Activated naive CD8-positive, alpha-beta T cell treated with anti-CD3 and anti-CD28 coated beads for 36 hours (primary cell): ENCODE measurements at regions not wholly inside any gene's neighbourhood (a gene's known extent, or its start where the extent isn't known, plus 50 kb on each side); places are given as distances from the start of the nearest gene placed in this dataset.

Source experiments
- DNase-seq: peaks from one replicate; pipeline ENCODE4 v3.0.0; 2021
- H3K27ac Mint-ChIP-seq: one replicate; pipeline ENCODE4 v1.8.0; 2022; ENCODE audit warnings: mild to moderate bottlenecking, moderate library complexity, mixed read lengths
- H3K27me3 Mint-ChIP-seq: one replicate; pipeline ENCODE4 v1.8.0; 2022; ENCODE audit warnings: mild to moderate bottlenecking, mixed read lengths
- H3K36me3 Mint-ChIP-seq: one replicate; pipeline ENCODE4 v1.8.0; 2021; ENCODE audit warnings: mild to moderate bottlenecking, mixed read lengths
- H3K4me1 Mint-ChIP-seq: one replicate; pipeline ENCODE4 v1.8.0; 2021; ENCODE audit warnings: mixed read lengths
- H3K4me3 Mint-ChIP-seq: one replicate; pipeline ENCODE4 v1.8.0; 2022; ENCODE audit warnings: mild to moderate bottlenecking, moderate library complexity, mixed read lengths
- H3K9me3 Mint-ChIP-seq: one replicate; pipeline ENCODE4 v1.8.0; 2022; ENCODE audit warnings: mixed read lengths

GRCh38 chr4:148795156-148795864 is 353.1 kb upstream of the NR3C2 start:
- no peak overlapping the region for H3K4me3 Mint-ChIP-seq
- no peak for DNase-seq
- no peaks in the 10 kb centered on the region for H3K36me3 Mint-ChIP-seq
- peaks cover 4% of the 10 kb centered on the region for H3K27me3 Mint-ChIP-seq
- H3K4me1 Mint-ChIP-seq = no peaks in the 10 kb centered on the region
- no peak overlapping the region for H3K27ac Mint-ChIP-seq
- H3K9me3 Mint-ChIP-seq = no peaks in the 10 kb centered on the region

DNA sequence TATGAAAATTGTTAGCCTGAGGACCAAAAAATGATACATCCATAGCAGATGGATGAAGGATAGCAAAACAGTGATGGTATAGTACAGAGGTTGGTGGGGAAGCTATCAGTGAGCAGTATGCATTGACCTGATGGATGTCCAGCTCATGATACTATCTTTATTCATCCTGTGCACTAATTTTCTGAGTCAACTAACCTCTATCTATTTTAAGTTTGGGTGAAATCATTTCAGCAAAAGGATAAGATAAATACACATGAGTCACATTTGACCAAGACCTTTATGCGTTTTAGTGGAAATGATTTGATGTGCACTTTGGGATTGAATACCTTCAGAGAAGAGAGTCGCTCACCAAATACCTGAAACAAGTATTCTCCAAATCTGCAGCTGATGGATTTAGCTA is 351.0 kb upstream of the NR3C2 start:
- no peaks in the 10 kb centered on the region for H3K27me3 Mint-ChIP-seq
- no peak overlapping the region for H3K4me3 Mint-ChIP-seq
- H3K27ac Mint-ChIP-seq = no peak overlapping the region
- DNase-seq = no peak
- H3K36me3 Mint-ChIP-seq = no peaks in the 10 kb centered on the region
- H3K4me1 Mint-ChIP-seq = no peaks in the 10 kb centered on the region
- no peaks in the 10 kb centered on the region for H3K9me3 Mint-ChIP-seq

DNA sequence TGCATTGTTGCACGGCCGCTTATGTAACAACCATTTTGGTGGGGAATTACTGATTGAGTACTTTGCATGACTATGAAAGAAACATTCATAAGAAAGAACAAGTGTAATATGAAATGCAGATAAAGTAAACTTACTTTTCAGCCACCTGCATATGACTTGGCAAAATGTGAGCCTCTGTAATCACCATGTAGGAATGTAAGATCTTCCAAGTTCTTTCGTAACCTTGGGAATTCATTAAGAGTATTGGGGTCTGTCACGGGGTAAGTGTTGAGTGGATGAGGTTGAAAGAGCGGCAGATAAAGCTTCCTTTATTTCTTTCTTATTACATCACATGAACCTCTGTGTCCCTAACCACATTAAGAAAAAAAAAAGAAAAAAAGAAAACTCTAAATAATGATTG is 348.5 kb upstream of the NR3C2 start:
- no peak for DNase-seq
- no peaks in the 10 kb centered on the region for H3K4me1 Mint-ChIP-seq
- no peaks in the 10 kb centered on the region for H3K36me3 Mint-ChIP-seq
- no peaks in the 10 kb centered on the region for H3K9me3 Mint-ChIP-seq
- H3K4me3 Mint-ChIP-seq = no peak overlapping the region
- no peaks in the 10 kb centered on the region for H3K27me3 Mint-ChIP-seq
- H3K27ac Mint-ChIP-seq = no peak overlapping the region

DNA sequence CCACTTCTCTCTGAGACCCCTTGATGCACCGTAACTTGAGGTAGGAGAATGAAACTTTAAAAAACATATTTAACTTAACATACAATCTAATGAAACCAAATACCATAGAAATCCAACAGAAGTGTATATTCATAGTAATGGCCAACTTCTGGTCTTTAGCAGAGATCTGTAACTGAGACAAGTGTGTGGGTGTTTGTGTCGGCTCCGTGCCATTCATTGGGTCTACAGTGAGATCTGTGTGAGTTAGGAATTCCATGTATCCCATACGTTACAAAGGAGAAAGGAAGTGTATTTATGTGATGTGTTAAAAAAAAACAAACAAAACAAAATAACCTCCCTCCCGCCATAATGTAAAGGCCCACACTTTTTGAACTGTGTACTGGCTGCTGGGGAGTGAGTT is 348.0 kb upstream of the NR3C2 start:
- H3K9me3 Mint-ChIP-seq = no peaks in the 10 kb centered on the region
- no peaks in the 10 kb centered on the region for H3K4me1 Mint-ChIP-seq
- no peak for DNase-seq
- no peak overlapping the region for H3K4me3 Mint-ChIP-seq
- H3K27me3 Mint-ChIP-seq = no peaks in the 10 kb centered on the region
- H3K27ac Mint-ChIP-seq = no peak overlapping the region
- H3K36me3 Mint-ChIP-seq = no peaks in the 10 kb centered on the region

- DNase-seq = no peak
- Mint-ChIP-seq H3K27me3 (no peaks in the 10 kb centered on the region), H3K36me3 (no peaks in the 10 kb centered on the region), H3K4me3 (no peak overlapping the region), H3K9me3 (no peaks in the 10 kb centered on the region), H3K27ac (no peak overlapping the region), H3K4me1 (no peaks in the 10 kb centered on the region)
These were observed 345.7 kb upstream of the NR3C2 start for GRCh38 chr4:148787831-148788477.

DNA sequence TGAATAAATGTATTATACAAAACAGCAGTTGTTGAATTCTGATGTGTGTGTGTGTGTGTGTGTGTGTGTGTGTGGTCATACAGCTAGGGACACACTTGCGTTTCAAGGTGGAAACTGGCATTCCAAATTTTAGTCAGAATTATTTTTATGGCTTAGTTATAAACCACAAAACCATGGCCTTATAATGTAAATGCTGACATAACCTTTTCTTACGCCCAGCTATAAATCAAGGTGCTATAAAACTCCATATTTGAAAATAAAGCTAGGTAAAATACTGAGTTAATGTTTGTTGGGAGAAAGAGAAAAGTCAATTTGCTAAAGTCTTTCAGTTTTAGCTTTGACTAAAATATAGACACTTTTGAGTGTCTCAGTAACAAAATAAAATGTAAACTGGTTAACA is 345.1 kb upstream of the NR3C2 start:
- Mint-ChIP-seq H3K27ac (no peak overlapping the region), H3K36me3 (no peaks in the 10 kb centered on the region), H3K9me3 (no peaks in the 10 kb centered on the region), H3K27me3 (no peaks in the 10 kb centered on the region), H3K4me1 (no peaks in the 10 kb centered on the region), H3K4me3 (no peak overlapping the region)
- no peak for DNase-seq

DNA sequence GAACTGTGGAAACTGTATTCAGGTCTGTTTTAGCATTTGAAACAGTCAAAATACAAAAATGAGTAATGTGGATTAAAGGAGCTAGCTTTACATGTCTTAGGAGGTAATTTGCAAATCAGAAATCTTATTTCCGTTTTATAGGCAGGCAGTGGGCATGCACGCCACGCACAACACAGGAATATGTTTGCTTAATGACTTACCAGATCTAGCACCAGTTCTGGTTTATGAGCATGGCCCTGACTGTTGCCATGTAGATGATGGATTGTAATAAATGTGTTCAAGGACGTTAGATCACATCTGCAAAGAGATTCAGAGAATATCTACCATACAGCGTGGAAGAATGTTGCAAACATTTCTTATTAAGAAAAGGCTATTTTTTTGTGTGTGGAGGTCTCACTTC is 344.5 kb upstream of the NR3C2 start:
- Mint-ChIP-seq H3K9me3 (no peaks in the 10 kb centered on the region), H3K36me3 (no peaks in the 10 kb centered on the region), H3K27me3 (no peaks in the 10 kb centered on the region), H3K4me1 (no peaks in the 10 kb centered on the region), H3K4me3 (no peak overlapping the region), H3K27ac (no peak overlapping the region)
- DNase-seq = no peak

DNA sequence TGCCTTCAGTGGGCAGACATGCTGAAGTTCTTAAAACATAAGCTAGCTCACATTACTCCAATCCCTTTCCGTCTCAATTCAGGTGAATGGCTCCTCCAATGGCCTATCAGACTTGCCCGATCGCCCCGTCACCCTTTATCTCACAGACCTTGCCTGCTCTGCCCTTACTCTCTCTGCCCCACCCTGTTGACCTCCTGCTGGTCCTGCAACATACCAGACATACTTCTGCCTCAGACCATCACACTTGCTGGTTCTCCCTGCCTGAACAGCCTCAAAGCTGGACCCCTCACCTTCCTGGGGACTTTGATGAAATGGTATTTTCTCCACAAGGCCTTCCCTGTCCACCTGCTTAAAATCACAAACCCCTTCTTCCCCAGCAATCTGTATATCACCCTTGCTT is 340.1 kb upstream of the NR3C2 start:
- Mint-ChIP-seq H3K36me3 (no peaks in the 10 kb centered on the region), H3K27ac (no peak overlapping the region), H3K27me3 (no peaks in the 10 kb centered on the region), H3K4me3 (no peak overlapping the region), H3K4me1 (no peaks in the 10 kb centered on the region), H3K9me3 (peaks cover 3% of the 10 kb centered on the region)
- DNase-seq = no peak

DNA sequence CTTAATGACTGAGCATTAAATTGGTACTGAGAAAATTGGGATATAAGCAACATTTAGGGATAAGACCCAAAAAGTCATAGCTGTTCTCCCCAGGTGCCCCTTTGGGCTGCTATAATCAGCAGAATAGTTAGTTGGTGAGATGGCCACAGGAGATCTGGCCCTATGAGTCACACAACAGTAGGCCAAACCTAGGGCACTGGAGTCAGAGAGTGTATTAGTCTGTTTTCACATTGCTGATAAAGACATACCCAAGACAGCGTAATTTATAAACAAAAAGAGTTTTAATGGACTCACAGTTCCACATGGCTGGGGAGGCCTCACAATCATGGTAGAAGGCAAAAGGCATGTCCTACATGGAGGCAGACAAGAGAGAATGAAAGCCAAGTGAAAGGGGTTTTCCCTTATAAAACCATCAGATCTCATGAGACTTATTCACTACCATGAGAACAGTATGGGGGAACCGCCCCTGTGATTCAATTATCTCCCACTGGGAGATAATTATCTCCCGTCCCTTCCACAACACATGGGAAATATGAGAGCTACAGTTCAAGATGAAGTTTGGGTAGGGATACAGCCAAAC is 338.3 kb upstream of the NR3C2 start:
- DNase-seq = no peak
- no peak overlapping the region for H3K4me3 Mint-ChIP-seq
- H3K27me3 Mint-ChIP-seq = no peaks in the 10 kb centered on the region

GRCh38 chr4:148779771-148780170 is 337.6 kb upstream of the NR3C2 start:
- Mint-ChIP-seq H3K27me3 (no peaks in the 10 kb centered on the region), H3K36me3 (no peaks in the 10 kb centered on the region), H3K4me3 (no peak overlapping the region), H3K4me1 (no peaks in the 10 kb centered on the region), H3K27ac (no peak overlapping the region), H3K9me3 (peaks cover 3% of the 10 kb centered on the region)
- DNase-seq = no peak

More for the DNA sequence above, 338.3 kb upstream of the NR3C2 start:
- Mint-ChIP-seq H3K36me3 (no peaks in the 10 kb centered on the region), H3K9me3 (peaks cover 3% of the 10 kb centered on the region), H3K4me1 (no peaks in the 10 kb centered on the region), H3K27ac (no peak overlapping the region)

- H3K9me3 Mint-ChIP-seq = peaks cover 3% of the 10 kb centered on the region
- H3K27ac Mint-ChIP-seq = no peak overlapping the region
These were observed 336.9 kb upstream of the NR3C2 start for GRCh38 chr4:148778980-148779675.

GRCh38 chr4:148776941-148777340 is 334.7 kb upstream of the NR3C2 start:
- Mint-ChIP-seq H3K27me3 (no peaks in the 10 kb centered on the region), H3K27ac (no peak overlapping the region), H3K36me3 (no peaks in the 10 kb centered on the region), H3K9me3 (peaks cover 3% of the 10 kb centered on the region), H3K4me1 (no peaks in the 10 kb centered on the region), H3K4me3 (no peak overlapping the region)
- no peak for DNase-seq

More at GRCh38 chr4:148778980-148779675, 336.9 kb upstream of the NR3C2 start:
- Mint-ChIP-seq H3K4me1 (no peaks in the 10 kb centered on the region), H3K4me3 (no peak overlapping the region), H3K27me3 (no peaks in the 10 kb centered on the region), H3K36me3 (no peaks in the 10 kb centered on the region)
- DNase-seq = no peak

- no peak for DNase-seq
- Mint-ChIP-seq H3K36me3 (no peaks in the 10 kb centered on the region), H3K27me3 (no peaks in the 10 kb centered on the region), H3K4me3 (no peak overlapping the region), H3K4me1 (no peaks in the 10 kb centered on the region), H3K27ac (no peak overlapping the region), H3K9me3 (no peaks in the 10 kb centered on the region)
These were observed 331.9 kb upstream of the NR3C2 start for GRCh38 chr4:148774134-148774533.

- H3K27me3 Mint-ChIP-seq = no peaks in the 10 kb centered on the region
- no peak overlapping the region for H3K4me3 Mint-ChIP-seq
- H3K36me3 Mint-ChIP-seq = no peaks in the 10 kb centered on the region
- H3K9me3 Mint-ChIP-seq = no peaks in the 10 kb centered on the region
- no peaks in the 10 kb centered on the region for H3K4me1 Mint-ChIP-seq
- DNase-seq = no peak
- H3K27ac Mint-ChIP-seq = no peak overlapping the region
These were observed 331.1 kb upstream of the NR3C2 start for GRCh38 chr4:148773313-148773712.

- no peak for DNase-seq
- Mint-ChIP-seq H3K9me3 (no peaks in the 10 kb centered on the region), H3K36me3 (no peaks in the 10 kb centered on the region), H3K27me3 (no peaks in the 10 kb centered on the region), H3K4me1 (no peaks in the 10 kb centered on the region), H3K27ac (no peak overlapping the region), H3K4me3 (no peak overlapping the region)
These were observed 328.6 kb upstream of the NR3C2 start for GRCh38 chr4:148770848-148771247.
